Hepatocyte (in vitro differentiated cells): ENCODE measurements at regions not wholly inside any gene's neighbourhood (a gene's known extent, or its start where the extent isn't known, plus 50 kb on each side); places are given as distances from the start of the nearest gene placed in this dataset.

Experiments
- EZH2 ChIP-seq: fragments of 200-600 bp; sonication (generic); IDR thresholded peaks from 2 replicates; pipeline ENCODE4 v1.6.1; 2016; ENCODE audit warnings: antibody characterized with exemption, mild to moderate bottlenecking, borderline replicate concordance
- EZH2phosphoT487 ChIP-seq: fragments of 200-600 bp; sonication (generic); IDR thresholded peaks from one replicate; pipeline ENCODE4 v1.6.1; 2018; ENCODE audit warnings: antibody characterized with exemption, mild to moderate bottlenecking, low read depth, moderate library complexity; ENCODE audit not compliant: unreplicated experiment, severe bottlenecking
- TF ChIP-seq, protein P1 (sequence below): fragments of 200-600 bp; sonication (generic); IDR thresholded peaks from 2 replicates; pipeline ENCODE4 v1.5.1; 2016; ENCODE audit warnings: antibody characterized with exemption, mild to moderate bottlenecking; ENCODE audit not compliant: poor library complexity

DNA sequence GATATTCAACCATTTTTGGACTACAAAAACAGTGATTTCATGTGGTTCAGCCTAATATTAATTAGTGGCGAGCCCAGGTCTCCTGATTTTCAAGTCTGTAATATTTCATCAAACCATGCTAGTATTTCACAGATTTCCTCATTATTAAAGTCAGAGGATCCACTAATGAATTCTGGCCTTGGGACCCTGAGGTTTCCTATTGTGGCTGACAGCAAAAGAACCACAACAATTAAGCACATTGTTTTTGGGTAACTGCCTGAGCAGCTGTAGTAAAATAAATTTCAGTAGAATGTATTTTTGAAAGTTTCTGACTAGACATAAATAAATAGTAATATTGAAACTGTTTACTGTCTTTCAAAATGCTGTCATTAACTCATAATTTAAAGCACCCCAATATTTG, 630.7 kb upstream of the MMS22L start:
- TF ChIP-seq, protein P1, sequence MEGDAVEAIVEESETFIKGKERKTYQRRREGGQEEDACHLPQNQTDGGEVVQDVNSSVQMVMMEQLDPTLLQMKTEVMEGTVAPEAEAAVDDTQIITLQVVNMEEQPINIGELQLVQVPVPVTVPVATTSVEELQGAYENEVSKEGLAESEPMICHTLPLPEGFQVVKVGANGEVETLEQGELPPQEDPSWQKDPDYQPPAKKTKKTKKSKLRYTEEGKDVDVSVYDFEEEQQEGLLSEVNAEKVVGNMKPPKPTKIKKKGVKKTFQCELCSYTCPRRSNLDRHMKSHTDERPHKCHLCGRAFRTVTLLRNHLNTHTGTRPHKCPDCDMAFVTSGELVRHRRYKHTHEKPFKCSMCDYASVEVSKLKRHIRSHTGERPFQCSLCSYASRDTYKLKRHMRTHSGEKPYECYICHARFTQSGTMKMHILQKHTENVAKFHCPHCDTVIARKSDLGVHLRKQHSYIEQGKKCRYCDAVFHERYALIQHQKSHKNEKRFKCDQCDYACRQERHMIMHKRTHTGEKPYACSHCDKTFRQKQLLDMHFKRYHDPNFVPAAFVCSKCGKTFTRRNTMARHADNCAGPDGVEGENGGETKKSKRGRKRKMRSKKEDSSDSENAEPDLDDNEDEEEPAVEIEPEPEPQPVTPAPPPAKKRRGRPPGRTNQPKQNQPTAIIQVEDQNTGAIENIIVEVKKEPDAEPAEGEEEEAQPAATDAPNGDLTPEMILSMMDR = no peak
- TF ChIP-seq EZH2 (no peak), EZH2phosphoT487 (no peak)
